HCT116 (cell line): ENCODE measurements at regions not wholly inside any gene's neighbourhood (a gene's known extent, or its start where the extent isn't known, plus 50 kb on each side); places are given as distances from the start of the nearest gene placed in this dataset.

Experiments used
- EZH2 ChIP-seq: fragments of 200-600 bp; sonication (generic); IDR thresholded peaks from 2 replicates; pipeline ENCODE4 v1.6.1; 2017; ENCODE audit warnings: antibody characterized with exemption, mixed run types
- FOSL1 ChIP-seq: IDR thresholded peaks from 2 replicates; pipeline ENCODE4 v1.6.1; 2012; ENCODE audit warnings: low read depth
- MAX ChIP-seq: IDR thresholded peaks from 2 replicates; pipeline ENCODE4 v1.6.1; 2012
- SRF ChIP-seq: IDR thresholded peaks from 2 replicates; pipeline ENCODE4 v1.6.1; 2012; ENCODE audit warnings: low read depth
- YY1 ChIP-seq: IDR thresholded peaks from 2 replicates; pipeline ENCODE4 v1.6.1; 2011; ENCODE audit warnings: low read length, low read depth, moderate library complexity, mild to moderate bottlenecking; ENCODE audit not compliant: insufficient replicate concordance; ENCODE audit errors: extremely low read depth
- TF ChIP-seq, protein P1 (sequence below), 3 experiments: fragments of 200-600 bp in 1 of 3; sonication (generic) in 1 of 3; IDR thresholded peaks in 2 of 3; conservative IDR thresholded peaks in 1 of 3; 2 replicates each; pipeline ENCODE4 v1.5.1; 2012 to 2017; ENCODE audit warnings: low read depth in 2 of 3, low read length in 2 of 3, antibody characterized with exemption in 1 of 3, borderline replicate concordance in 1 of 3, control low read depth in 1 of 3, mild to moderate bottlenecking in 1 of 3, mixed read lengths in 1 of 3, mixed run types in 1 of 3, moderate library complexity in 1 of 3; ENCODE audit not compliant: insufficient read depth in 1 of 3
- TF ChIP-seq, protein P2 (sequence below): IDR thresholded peaks from 2 replicates; pipeline ENCODE4 v1.6.1; 2012; ENCODE audit warnings: low read depth

DNA sequence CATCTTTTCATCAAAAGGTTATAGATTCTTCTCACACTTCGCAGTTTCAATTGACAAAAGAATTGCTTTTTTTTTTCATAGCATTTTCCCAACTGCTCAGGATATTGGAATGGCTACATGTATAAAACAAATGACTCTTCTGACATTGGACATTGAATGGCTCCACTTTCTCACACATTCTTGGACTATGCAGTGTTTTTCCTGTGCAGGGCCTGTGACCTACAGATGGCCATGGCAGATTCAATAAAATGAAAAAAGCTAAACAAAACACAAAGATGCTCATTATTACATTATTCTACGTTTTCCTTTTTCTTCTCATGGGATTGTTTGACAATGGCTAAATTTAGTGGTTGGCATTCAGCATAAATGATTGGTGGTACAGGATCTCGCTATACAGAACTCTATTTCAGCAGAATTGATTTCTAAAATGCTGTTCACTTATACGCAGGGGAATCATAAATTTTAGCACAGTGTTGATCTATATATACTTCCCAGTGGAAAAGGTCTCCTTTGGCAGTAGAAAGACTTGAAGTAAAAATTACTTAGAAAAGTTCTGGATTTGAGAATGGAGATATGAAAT lies 115.6 kb upstream of the ADAMTS5 start:
- TF ChIP-seq YY1 (no peak), EZH2 (no peak), FOSL1 (no peak), SRF (no peak), MAX (no peak)
- TF ChIP-seq, protein P1, sequence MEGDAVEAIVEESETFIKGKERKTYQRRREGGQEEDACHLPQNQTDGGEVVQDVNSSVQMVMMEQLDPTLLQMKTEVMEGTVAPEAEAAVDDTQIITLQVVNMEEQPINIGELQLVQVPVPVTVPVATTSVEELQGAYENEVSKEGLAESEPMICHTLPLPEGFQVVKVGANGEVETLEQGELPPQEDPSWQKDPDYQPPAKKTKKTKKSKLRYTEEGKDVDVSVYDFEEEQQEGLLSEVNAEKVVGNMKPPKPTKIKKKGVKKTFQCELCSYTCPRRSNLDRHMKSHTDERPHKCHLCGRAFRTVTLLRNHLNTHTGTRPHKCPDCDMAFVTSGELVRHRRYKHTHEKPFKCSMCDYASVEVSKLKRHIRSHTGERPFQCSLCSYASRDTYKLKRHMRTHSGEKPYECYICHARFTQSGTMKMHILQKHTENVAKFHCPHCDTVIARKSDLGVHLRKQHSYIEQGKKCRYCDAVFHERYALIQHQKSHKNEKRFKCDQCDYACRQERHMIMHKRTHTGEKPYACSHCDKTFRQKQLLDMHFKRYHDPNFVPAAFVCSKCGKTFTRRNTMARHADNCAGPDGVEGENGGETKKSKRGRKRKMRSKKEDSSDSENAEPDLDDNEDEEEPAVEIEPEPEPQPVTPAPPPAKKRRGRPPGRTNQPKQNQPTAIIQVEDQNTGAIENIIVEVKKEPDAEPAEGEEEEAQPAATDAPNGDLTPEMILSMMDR (IDR thresholded peaks at IDR 0.05 in 2 of 3, conservative IDR thresholded peaks at IDR 0.05 in 1 of 3; ENCODE audit: borderline replicate concordance in 1 of 3, insufficient read depth in 1 of 3, low read depth in 2 of 3, low read length in 2 of 3): no peak
- TF ChIP-seq, protein P2, sequence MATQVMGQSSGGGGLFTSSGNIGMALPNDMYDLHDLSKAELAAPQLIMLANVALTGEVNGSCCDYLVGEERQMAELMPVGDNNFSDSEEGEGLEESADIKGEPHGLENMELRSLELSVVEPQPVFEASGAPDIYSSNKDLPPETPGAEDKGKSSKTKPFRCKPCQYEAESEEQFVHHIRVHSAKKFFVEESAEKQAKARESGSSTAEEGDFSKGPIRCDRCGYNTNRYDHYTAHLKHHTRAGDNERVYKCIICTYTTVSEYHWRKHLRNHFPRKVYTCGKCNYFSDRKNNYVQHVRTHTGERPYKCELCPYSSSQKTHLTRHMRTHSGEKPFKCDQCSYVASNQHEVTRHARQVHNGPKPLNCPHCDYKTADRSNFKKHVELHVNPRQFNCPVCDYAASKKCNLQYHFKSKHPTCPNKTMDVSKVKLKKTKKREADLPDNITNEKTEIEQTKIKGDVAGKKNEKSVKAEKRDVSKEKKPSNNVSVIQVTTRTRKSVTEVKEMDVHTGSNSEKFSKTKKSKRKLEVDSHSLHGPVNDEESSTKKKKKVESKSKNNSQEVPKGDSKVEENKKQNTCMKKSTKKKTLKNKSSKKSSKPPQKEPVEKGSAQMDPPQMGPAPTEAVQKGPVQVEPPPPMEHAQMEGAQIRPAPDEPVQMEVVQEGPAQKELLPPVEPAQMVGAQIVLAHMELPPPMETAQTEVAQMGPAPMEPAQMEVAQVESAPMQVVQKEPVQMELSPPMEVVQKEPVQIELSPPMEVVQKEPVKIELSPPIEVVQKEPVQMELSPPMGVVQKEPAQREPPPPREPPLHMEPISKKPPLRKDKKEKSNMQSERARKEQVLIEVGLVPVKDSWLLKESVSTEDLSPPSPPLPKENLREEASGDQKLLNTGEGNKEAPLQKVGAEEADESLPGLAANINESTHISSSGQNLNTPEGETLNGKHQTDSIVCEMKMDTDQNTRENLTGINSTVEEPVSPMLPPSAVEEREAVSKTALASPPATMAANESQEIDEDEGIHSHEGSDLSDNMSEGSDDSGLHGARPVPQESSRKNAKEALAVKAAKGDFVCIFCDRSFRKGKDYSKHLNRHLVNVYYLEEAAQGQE: no peak
